ENCODE measurements at regions not wholly inside any gene's neighbourhood (a gene's known extent, or its start where the extent isn't known, plus 50 kb on each side); places are given as distances from the start of the nearest gene placed in this dataset.

GRCh38 chr9:81814401-81814793, 113.8 kb upstream of the SPATA31D4 start:
- Histone ChIP-seq H3K4me3 (replicated peaks in 1 of 3; ENCODE audit: insufficient read depth in 1 of 3, low read depth in 1 of 3, low read length in 3 of 3) (no peak overlapping the region), H4K20me1 (replicated peaks; ENCODE audit: control insufficient read depth, extremely low read depth, insufficient read depth, low read length) (no peaks in the 10 kb centered on the region), H3K36me3 (ENCODE audit: control insufficient read depth in 2 of 2, extremely low read depth in 1 of 2, insufficient read depth in 2 of 2, low read length in 2 of 2) (no peaks in the 10 kb centered on the region), H3K4me1 (ENCODE audit: control insufficient read depth, extremely low read depth, insufficient read depth, low read length) (peaks cover 21% of the 10 kb centered on the region), H3K9me1 (replicated peaks; ENCODE audit: control insufficient read depth, extremely low read depth, insufficient read depth, low read length) (no peaks in the 10 kb centered on the region), H3K4me2 (ENCODE audit: insufficient read depth, low read length) (no peak overlapping the region), H3K9me3 (replicated peaks; ENCODE audit: control insufficient read depth, insufficient read depth, low read length) (no peaks in the 10 kb centered on the region), H3K27ac (ENCODE audit: insufficient read depth, low read depth, low read length) (peak overlapping the region; percentile 55), H3K9ac (replicated peaks; ENCODE audit: extremely low read depth, insufficient read depth, low read length) (no peak overlapping the region), H3K27me3 (ENCODE audit: control insufficient read depth in 2 of 2, insufficient read depth in 2 of 2, low read length in 2 of 2) (no peaks in the 10 kb centered on the region), H2AFZ (ENCODE audit: low read depth, low read length) (no peak overlapping the region), H3K79me2 (ENCODE audit: control insufficient read depth, insufficient read depth, low read length) (no peaks in the 10 kb centered on the region)
- ChIA-PET POLR2A (no interaction called here), CTCF (interaction anchor here (1.3 kb wide), 1 partner anchor 24 kb away, joined by 4 read pairs; no protein-coding TSS in a partner anchor)
- intact Hi-C loops (cut with micrococcal nuclease), result loop anchor here (1.0 to 5.0 kb wide), 4 partner anchors 34 to 60 kb away; no protein-coding TSS in a partner anchor
- dilution Hi-C loops (cut with MboI; ENCODE audit: extremely low pct_ligation_motif_present, low sequenced_read_pairs), result no loop called here
- DNase-seq (ENCODE audit: low read depth, low spot score) (no peak), FAIRE-seq (no peak)
- TSS peak; percentile 70 for BruUV-seq (replicated peaks)
- TF ChIP-seq JUN (IDR thresholded peaks at IDR 0.05; ENCODE audit: borderline replicate concordance, insufficient read depth, insufficient read length, low read depth), result no peak
- no peak for TF ChIP-seq FOS (IDR thresholded peaks at IDR 0.05; ENCODE audit: borderline replicate concordance, insufficient read depth, low read length)
- TF ChIP-seq EZH2 (IDR thresholded peaks at IDR 0.05; ENCODE audit: borderline replicate concordance, low read depth, low read length, severe bottlenecking), result no peak
- TF ChIP-seq MYC (IDR thresholded peaks at IDR 0.05; ENCODE audit: low read depth, low read length), result no peak
- no peak for TF ChIP-seq POLR2A (IDR thresholded peaks at IDR 0.05; ENCODE audit: low read depth, low read length)
- TF ChIP-seq, protein P1, sequence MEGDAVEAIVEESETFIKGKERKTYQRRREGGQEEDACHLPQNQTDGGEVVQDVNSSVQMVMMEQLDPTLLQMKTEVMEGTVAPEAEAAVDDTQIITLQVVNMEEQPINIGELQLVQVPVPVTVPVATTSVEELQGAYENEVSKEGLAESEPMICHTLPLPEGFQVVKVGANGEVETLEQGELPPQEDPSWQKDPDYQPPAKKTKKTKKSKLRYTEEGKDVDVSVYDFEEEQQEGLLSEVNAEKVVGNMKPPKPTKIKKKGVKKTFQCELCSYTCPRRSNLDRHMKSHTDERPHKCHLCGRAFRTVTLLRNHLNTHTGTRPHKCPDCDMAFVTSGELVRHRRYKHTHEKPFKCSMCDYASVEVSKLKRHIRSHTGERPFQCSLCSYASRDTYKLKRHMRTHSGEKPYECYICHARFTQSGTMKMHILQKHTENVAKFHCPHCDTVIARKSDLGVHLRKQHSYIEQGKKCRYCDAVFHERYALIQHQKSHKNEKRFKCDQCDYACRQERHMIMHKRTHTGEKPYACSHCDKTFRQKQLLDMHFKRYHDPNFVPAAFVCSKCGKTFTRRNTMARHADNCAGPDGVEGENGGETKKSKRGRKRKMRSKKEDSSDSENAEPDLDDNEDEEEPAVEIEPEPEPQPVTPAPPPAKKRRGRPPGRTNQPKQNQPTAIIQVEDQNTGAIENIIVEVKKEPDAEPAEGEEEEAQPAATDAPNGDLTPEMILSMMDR (IDR thresholded peaks at IDR 0.05; ENCODE audit: extremely low read depth in 1 of 2, insufficient read depth in 1 of 2, low read depth in 1 of 2, low read length in 2 of 2), result no peak

All from endothelial cell of umbilical vein (primary cell).